ENCODE measurements at regions not wholly inside any gene's neighbourhood (a gene's known extent, or its start where the extent isn't known, plus 50 kb on each side); places are given as distances from the start of the nearest gene placed in this dataset.

- H3K9me2 ChIP-seq (ENCODE audit: insufficient read depth, low read length) = no peaks in the 10 kb centered on the region
These were observed 238.3 kb upstream of the ATP10A start for GRCh38 chr15:26101443-26101842.

GRCh38 chr15:26098801-26099200 lies 235.7 kb upstream of the ATP10A start:
- H3K4me3 ChIP-seq (ENCODE audit: low read length) = no peak overlapping the region
- no peak overlapping the region for H3K4me2 ChIP-seq (ENCODE audit: low read length)
- H3K79me2 ChIP-seq (replicated peaks; ENCODE audit: insufficient read depth, low read length) = no peaks in the 10 kb centered on the region
- no peaks in the 10 kb centered on the region for H4K20me1 ChIP-seq (ENCODE audit: insufficient read depth)
- no peaks in the 10 kb centered on the region for H3K9me3 ChIP-seq (ENCODE audit: low read length)
- no peak for TF ChIP-seq REST (IDR thresholded peaks at IDR 0.05; ENCODE audit: borderline replicate concordance)
- TF ChIP-seq EZH2 (IDR thresholded peaks at IDR 0.05; ENCODE audit: borderline replicate concordance, insufficient read depth, low read length, poor library complexity, severe bottlenecking) = no peak
- no peak for TF ChIP-seq SMC3 (conservative IDR thresholded peaks at IDR 0.05; ENCODE audit: poor library complexity)
- no peak for TF ChIP-seq EP300 (conservative IDR thresholded peaks at IDR 0.05; ENCODE audit: poor library complexity, severe bottlenecking)
- H3K27me3 ChIP-seq (ENCODE audit: insufficient read depth, low read depth, low read length) = no peaks in the 10 kb centered on the region
- no peak overlapping the region for H2AFZ ChIP-seq (ENCODE audit: low read depth, low read length)
- H3K36me3 ChIP-seq (ENCODE audit: insufficient read depth, low read length) = no peaks in the 10 kb centered on the region
- H3F3A ChIP-seq (ENCODE audit: insufficient read depth, low read length, poor library complexity, severe bottlenecking) = no peaks in the 10 kb centered on the region
- H3K27ac ChIP-seq (ENCODE audit: low read length) = no peak overlapping the region
- no peak overlapping the region for H3K9ac ChIP-seq (ENCODE audit: low read length)
- H3K9me2 ChIP-seq (ENCODE audit: insufficient read depth, low read length) = no peaks in the 10 kb centered on the region

More at GRCh38 chr15:26101443-26101842, 238.3 kb upstream of the ATP10A start:
- no peak overlapping the region for H3K9ac ChIP-seq (ENCODE audit: low read length)
- no peaks in the 10 kb centered on the region for H3K79me2 ChIP-seq (replicated peaks; ENCODE audit: insufficient read depth, low read length)
- H4K20me1 ChIP-seq (ENCODE audit: insufficient read depth) = no peaks in the 10 kb centered on the region
- H3K9me3 ChIP-seq (ENCODE audit: low read length) = no peaks in the 10 kb centered on the region
- H2AFZ ChIP-seq (ENCODE audit: low read depth, low read length) = no peak overlapping the region
- H3K4me2 ChIP-seq (ENCODE audit: low read length) = no peak overlapping the region
- TF ChIP-seq REST (IDR thresholded peaks at IDR 0.05; ENCODE audit: borderline replicate concordance) = no peak
- TF ChIP-seq SMC3 (conservative IDR thresholded peaks at IDR 0.05; ENCODE audit: poor library complexity) = no peak
- no peak for TF ChIP-seq EZH2 (IDR thresholded peaks at IDR 0.05; ENCODE audit: borderline replicate concordance, insufficient read depth, low read length, poor library complexity, severe bottlenecking)
- no peak for TF ChIP-seq POLR2AphosphoS5 (IDR thresholded peaks at IDR 0.05)
- no peak for TF ChIP-seq MXI1 (conservative IDR thresholded peaks at IDR 0.05; ENCODE audit: poor library complexity, severe bottlenecking)
- TF ChIP-seq TAF1 (IDR thresholded peaks at IDR 0.05; ENCODE audit: low read depth) = no peak
- TF ChIP-seq EP300 (conservative IDR thresholded peaks at IDR 0.05; ENCODE audit: poor library complexity, severe bottlenecking) = no peak
- TF ChIP-seq RAD21 (conservative IDR thresholded peaks at IDR 0.05) = no peak
- no peak for TF ChIP-seq CTCF (IDR thresholded peaks at IDR 0.05; ENCODE audit: poor library complexity, severe bottlenecking)
- no peaks in the 10 kb centered on the region for H3F3A ChIP-seq (ENCODE audit: insufficient read depth, low read length, poor library complexity, severe bottlenecking)
- no peak overlapping the region for H3K4me3 ChIP-seq (ENCODE audit: low read length)
- no peaks in the 10 kb centered on the region for H3K36me3 ChIP-seq (ENCODE audit: insufficient read depth, low read length)
- H3K27me3 ChIP-seq (ENCODE audit: insufficient read depth, low read depth, low read length) = no peaks in the 10 kb centered on the region
- no peak overlapping the region for H3K27ac ChIP-seq (ENCODE audit: low read length)

All from neural cell (in vitro differentiated cells).